Activated T-cell treated with anti-CD3 and anti-CD28 coated beads, Interleukin-2, amount 50 U/mL, for 72 hours (primary cell): ENCODE measurements at regions not wholly inside any gene's neighbourhood (a gene's known extent, or its start where the extent isn't known, plus 50 kb on each side); places are given as distances from the start of the nearest gene placed in this dataset.

Experiments used
- ATAC-seq, 2 donors: fragments of 150-1000 bp; cut with Tn5 transposase; replicated peaks in 1 of 2; 2 replicates each; pipeline ENCODE4 v1.10.0; 2021; ENCODE audit warnings: moderate library complexity in 2 of 2, mild to moderate bottlenecking in 1 of 2
- DNase-seq, 2 donors: peaks; one replicate each; pipeline ENCODE4 v3.0.0; 2021 to 2022; ENCODE audit warnings: mixed read lengths in 1 of 2
- H3K27ac Mint-ChIP-seq: one replicate; pipeline ENCODE4 v1.8.0; 2022; ENCODE audit warnings: mild to moderate bottlenecking, moderate library complexity, mixed read lengths
- H3K27me3 Mint-ChIP-seq: one replicate; pipeline ENCODE4 v1.8.0; 2022; ENCODE audit warnings: low read depth, mixed read lengths
- H3K36me3 Mint-ChIP-seq, 2 donors: one replicate each; pipeline ENCODE4 v1.8.0; 2022; ENCODE audit warnings: mixed read lengths in 2 of 2, mild to moderate bottlenecking in 1 of 2; ENCODE audit not compliant: insufficient read depth in 2 of 2
- H3K4me1 Mint-ChIP-seq: one replicate; pipeline ENCODE4 v1.8.0; 2022; ENCODE audit warnings: low read depth, mixed read lengths
- H3K4me3 Mint-ChIP-seq, 2 donors: one replicate each; pipeline ENCODE4 v1.8.0; 2022; ENCODE audit warnings: mild to moderate bottlenecking in 2 of 2, mixed read lengths in 2 of 2, moderate library complexity in 2 of 2
- H3K9me3 Mint-ChIP-seq, 2 donors: one replicate each; pipeline ENCODE4 v1.8.0; 2022; ENCODE audit warnings: mixed read lengths in 2 of 2

DNA sequence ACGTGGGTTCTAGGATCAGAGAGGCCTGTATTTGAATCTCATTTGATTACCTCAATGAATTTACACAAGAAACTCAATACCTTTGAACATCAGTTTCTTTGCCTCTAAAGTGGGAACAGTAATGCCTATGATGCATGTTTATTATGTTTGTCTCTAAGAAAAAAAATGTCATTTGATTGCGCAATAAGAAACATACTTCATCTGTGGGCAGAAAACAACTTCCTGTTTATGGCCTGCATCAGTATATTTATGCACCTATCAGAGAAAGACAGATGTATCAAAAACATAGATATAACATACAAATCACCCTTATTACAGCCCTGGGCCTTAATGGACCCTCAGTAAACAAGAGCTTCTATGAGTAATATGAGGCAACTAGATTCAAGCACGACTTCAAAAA is 516.4 kb upstream of the ARID1B start:
- Mint-ChIP-seq H3K4me3 (no peak overlapping the region), H3K9me3 (peaks cover 0 to 2% of the 10 kb centered on the region in 2 donors), H3K36me3 (no peaks in the 10 kb centered on the region), H3K27me3 (no peaks in the 10 kb centered on the region), H3K4me1 (peaks cover 11% of the 10 kb centered on the region), H3K27ac (no peak overlapping the region)
- no peak for DNase-seq
- no peak for ATAC-seq

DNA sequence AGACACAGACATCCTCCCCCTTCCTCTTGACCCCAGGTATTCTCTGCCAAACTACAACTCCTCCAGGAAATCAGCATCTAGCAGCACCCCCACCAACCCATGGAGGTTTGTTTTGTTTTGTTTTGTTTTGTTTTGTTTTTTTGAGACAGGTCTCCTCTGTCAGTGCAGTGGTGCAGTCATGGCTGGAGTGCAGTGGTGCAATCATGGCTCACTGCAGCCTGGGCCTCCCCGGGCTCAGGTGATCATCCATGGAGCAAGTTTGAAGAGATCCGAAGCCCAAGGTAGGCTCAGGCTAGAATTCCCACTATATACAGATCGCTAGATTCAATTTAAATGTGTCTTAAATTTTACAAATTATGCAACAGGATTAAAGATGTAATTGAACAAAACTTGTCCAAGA is 518.2 kb upstream of the ARID1B start:
- ATAC-seq (no peak), DNase-seq (no peak)
- no peaks in the 10 kb centered on the region for H3K27me3 Mint-ChIP-seq
- no peak overlapping the region for H3K27ac Mint-ChIP-seq
- H3K4me1 Mint-ChIP-seq, result peaks cover 16% of the 10 kb centered on the region
- peaks cover 0 to 2% of the 10 kb centered on the region in 2 donors for H3K9me3 Mint-ChIP-seq
- no peak overlapping the region for H3K4me3 Mint-ChIP-seq
- H3K36me3 Mint-ChIP-seq, result no peaks in the 10 kb centered on the region

DNA sequence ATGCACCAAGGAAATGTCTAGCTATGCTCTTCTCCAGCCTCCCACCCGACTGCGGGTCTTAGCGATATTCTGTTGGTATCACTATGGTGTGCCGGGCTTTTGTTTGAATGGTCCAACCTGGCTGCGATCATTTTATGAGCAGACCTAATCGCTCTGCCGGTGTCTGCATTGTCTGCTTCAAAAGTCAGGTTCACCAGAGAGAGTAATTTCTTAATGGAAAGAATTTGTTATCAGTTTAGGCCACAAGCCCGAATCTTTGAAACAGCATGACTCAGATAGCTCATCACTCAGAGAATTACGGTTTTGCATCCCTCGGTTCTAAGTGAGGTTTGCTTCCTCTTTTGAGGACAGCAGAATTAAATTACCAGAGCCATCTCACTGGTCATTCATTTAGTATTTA is 521.0 kb upstream of the ARID1B start:
- peak overlapping the region in 1 of 2 donors; percentile 36 for H3K4me3 Mint-ChIP-seq
- H3K4me1 Mint-ChIP-seq, result peaks cover 25% of the 10 kb centered on the region
- H3K9me3 Mint-ChIP-seq, result peaks cover 2 to 3% of the 10 kb centered on the region in 2 donors
- peaks cover 2 to 4% of the 10 kb centered on the region in 2 donors for H3K36me3 Mint-ChIP-seq
- H3K27me3 Mint-ChIP-seq, result peaks cover 12% of the 10 kb centered on the region
- ATAC-seq (peak; percentile 88 to 90), DNase-seq (peak; percentile 3 to 22)
- H3K27ac Mint-ChIP-seq, result no peak overlapping the region

DNA sequence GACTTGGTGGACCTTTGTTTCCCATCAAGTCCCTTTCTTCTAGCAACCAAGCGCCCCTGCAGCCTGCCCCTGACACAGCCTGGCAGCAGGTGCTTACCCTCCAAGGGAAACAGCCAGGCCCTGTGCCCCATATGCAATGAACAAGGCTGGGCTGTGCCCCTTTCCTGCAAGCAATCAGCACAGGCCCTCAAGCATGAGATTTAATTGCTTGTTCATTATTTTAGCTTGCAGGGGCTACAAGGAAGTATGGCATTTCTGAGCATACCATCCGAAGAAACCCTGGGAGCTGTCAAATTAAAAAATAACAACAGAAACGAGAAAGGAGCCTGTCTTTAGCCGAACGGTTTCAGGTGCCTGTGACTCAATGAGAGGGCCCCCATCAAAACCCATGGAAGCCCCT is 522.9 kb upstream of the ARID1B start:
- ATAC-seq, result no peak

DNA sequence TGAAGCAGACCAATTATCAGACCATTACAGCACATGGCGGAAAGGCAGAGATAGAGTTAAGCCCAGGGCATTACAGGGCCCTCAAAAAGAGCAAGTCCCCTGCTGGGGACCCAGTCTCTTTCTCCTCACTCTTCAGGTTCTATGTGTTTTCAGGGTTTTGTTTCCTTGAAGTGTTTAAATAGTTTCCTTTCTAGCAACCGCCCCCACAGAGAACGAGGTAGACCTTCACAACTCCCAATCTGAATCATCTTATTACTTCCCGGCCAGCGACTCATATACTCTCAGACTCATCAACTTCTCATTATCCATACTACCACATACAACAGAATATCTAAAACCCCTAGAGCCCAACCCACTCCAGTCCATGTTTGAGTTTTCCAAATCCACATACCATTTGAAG is 526.6 kb upstream of the ARID1B start:
- Mint-ChIP-seq H3K9me3 (peaks cover 2 to 6% of the 10 kb centered on the region in 2 donors), H3K36me3 (peaks cover 4 to 7% of the 10 kb centered on the region in 2 donors), H3K4me1 (peaks cover 29% of the 10 kb centered on the region), H3K27me3 (peaks cover 12% of the 10 kb centered on the region), H3K4me3 (peak overlapping the region; percentile 2 to 4), H3K27ac (peak overlapping the region; percentile 96)
- DNase-seq, result peak; percentile 51 to 55
- ATAC-seq, result peak; percentile 95 to 98

More for the DNA sequence above, 522.9 kb upstream of the ARID1B start:
- H3K27ac Mint-ChIP-seq, result no peak overlapping the region
- H3K4me3 Mint-ChIP-seq, result no peak overlapping the region
- peaks cover 4 to 6% of the 10 kb centered on the region in 2 donors for H3K36me3 Mint-ChIP-seq
- peaks cover 2 to 3% of the 10 kb centered on the region in 2 donors for H3K9me3 Mint-ChIP-seq
- H3K4me1 Mint-ChIP-seq, result peaks cover 42% of the 10 kb centered on the region
- peaks cover 12% of the 10 kb centered on the region for H3K27me3 Mint-ChIP-seq
- no peak for DNase-seq

DNA sequence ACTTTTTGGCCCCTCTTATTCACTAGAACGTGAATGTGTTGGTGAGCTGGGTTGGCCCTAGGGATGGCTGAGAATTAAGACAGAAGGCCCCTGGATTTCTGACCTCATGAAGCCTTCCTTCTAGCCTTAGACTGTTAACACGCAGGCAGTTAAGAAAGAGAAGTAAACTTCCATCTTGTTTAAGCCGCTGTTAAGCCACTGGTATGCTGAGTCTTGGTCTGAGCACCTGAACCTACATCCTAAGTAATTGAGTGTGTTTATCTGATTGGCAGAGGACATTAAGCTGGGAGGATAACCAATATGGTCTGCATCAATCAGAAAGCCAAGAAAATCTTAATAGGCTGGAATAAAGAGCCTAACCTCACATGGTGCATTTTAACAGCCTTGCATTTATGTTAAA is 535.0 kb upstream of the ARID1B start:
- Mint-ChIP-seq H3K27ac (no peak overlapping the region), H3K9me3 (peaks cover 2 to 3% of the 10 kb centered on the region in 2 donors), H3K36me3 (peaks cover 0 to 1% of the 10 kb centered on the region in 2 donors), H3K27me3 (no peaks in the 10 kb centered on the region), H3K4me3 (no peak overlapping the region), H3K4me1 (no peaks in the 10 kb centered on the region)
- ATAC-seq (no peak), DNase-seq (no peak)

DNA sequence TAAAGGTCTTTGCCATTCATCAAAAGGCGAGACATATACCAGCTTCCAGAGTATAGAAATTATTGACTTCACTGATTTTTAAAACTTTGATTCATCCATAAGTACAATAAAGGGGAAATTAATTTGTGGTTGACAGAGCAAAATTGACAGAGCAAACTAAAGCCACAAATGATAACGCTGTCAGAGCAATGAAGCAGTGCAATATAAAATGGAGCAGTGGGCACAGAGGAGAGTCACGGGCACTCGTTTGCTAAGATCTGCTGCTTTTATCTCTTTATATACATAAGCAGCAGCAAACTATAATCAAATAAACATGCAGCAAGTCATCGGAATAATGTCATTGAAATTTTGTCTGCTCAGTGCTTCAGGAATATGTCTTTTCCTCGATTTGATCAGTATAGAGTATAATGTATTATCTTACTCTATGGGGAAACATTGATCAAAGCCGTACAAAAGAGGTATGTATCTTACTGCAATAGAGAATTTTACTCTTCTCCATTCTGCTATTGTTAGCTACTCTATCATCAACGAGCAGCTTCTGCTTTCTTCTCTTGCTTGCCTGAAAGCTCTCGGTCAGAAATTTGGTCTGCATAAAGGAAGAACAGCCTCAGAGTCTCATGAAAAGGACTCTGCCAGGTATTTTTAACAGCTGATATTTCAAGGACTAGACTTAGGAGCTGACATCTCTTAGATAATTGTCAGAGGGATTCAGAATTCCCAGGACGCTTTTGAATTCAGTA is 546.0 kb upstream of the ARID1B start:
- no peak for ATAC-seq
- Mint-ChIP-seq H3K4me1 (peaks cover 6% of the 10 kb centered on the region), H3K4me3 (no peak overlapping the region)

DNA sequence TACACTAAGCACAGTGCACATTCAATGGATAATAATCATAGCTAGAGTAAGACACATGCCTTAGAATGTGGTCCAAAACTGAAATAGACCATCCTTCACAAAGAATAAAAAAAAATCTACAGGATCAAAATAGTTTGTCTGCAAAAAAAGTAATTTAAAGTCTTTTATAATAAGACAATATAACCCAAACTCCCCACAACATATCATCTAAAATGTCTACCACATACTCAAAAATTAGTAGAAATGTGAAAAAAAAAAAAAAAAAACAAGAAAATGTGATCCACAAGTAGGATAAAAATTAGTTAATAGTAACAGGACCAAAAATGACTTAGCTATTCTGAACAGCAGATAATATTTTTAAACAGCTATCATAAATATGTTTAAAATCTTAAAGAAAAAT is 557.2 kb upstream of the ARID1B start:
- H3K36me3 Mint-ChIP-seq, result peaks cover 0 to 6% of the 10 kb centered on the region in 2 donors
- ATAC-seq (no peak), DNase-seq (no peak)
- H3K4me3 Mint-ChIP-seq, result no peak overlapping the region
- no peaks in the 10 kb centered on the region for H3K27me3 Mint-ChIP-seq
- H3K9me3 Mint-ChIP-seq, result peaks cover 0 to 12% of the 10 kb centered on the region in 2 donors
- H3K27ac Mint-ChIP-seq, result no peak overlapping the region
- no peaks in the 10 kb centered on the region for H3K4me1 Mint-ChIP-seq

More for the DNA sequence above, 546.0 kb upstream of the ARID1B start:
- Mint-ChIP-seq H3K36me3 (peaks cover 0 to 1% of the 10 kb centered on the region in 2 donors), H3K27ac (no peak overlapping the region), H3K9me3 (peaks cover 0 to 3% of the 10 kb centered on the region in 2 donors), H3K27me3 (no peaks in the 10 kb centered on the region)
- no peak for DNase-seq

DNA sequence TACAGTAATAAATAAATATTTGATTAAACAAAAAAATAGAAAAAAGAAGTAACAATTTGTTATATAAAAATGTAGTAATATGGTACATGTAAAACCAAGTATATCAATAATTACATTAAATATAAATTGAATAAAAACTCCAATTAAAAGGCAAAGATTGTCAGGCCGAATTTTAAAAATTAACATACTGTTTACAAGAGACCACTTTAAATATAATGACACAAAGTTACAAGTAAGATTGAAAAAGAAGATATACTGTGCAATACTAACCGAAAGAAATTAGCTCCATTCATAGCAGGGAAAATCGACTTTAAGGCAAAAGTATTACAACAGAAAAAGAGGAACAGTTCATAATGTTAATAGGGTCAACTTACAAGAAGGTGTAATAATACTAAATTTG is 571.5 kb upstream of the ARID1B start:
- H3K27ac Mint-ChIP-seq, result no peak overlapping the region

DNA sequence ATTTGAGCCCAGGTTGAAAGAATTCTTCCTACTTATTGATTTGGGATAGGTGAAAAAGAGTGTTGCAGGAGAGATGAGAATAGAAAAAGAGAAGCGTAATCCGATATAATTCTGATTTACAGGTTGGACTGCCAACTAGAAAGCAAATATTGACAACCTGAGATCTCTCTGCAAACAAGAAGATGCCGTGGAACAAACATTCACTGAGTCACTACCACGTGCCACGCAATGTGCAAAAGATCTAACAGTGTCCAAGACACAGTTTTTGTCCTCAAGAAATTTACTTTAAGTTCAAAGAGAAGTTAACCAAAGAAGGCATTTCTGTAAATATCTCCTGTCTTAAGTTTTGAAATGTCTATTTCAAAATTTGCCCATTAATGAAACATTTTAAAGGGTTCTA is 578.0 kb upstream of the ARID1B start:
- H3K27me3 Mint-ChIP-seq, result no peaks in the 10 kb centered on the region
- ATAC-seq (no peak), DNase-seq (no peak)
- H3K27ac Mint-ChIP-seq, result no peak overlapping the region
- H3K9me3 Mint-ChIP-seq, result peaks cover 2 to 6% of the 10 kb centered on the region in 2 donors
- H3K36me3 Mint-ChIP-seq, result peaks cover under 1 to 4% of the 10 kb centered on the region in 2 donors
- peaks cover 13% of the 10 kb centered on the region for H3K4me1 Mint-ChIP-seq
- no peak overlapping the region for H3K4me3 Mint-ChIP-seq

More for the DNA sequence above, 571.5 kb upstream of the ARID1B start:
- Mint-ChIP-seq H3K9me3 (peaks cover 6 to 13% of the 10 kb centered on the region in 2 donors), H3K36me3 (peaks cover 6% of the 10 kb centered on the region in 2 donors), H3K4me1 (no peaks in the 10 kb centered on the region), H3K27me3 (no peaks in the 10 kb centered on the region), H3K4me3 (no peak overlapping the region)
- ATAC-seq (no peak), DNase-seq (no peak)

DNA sequence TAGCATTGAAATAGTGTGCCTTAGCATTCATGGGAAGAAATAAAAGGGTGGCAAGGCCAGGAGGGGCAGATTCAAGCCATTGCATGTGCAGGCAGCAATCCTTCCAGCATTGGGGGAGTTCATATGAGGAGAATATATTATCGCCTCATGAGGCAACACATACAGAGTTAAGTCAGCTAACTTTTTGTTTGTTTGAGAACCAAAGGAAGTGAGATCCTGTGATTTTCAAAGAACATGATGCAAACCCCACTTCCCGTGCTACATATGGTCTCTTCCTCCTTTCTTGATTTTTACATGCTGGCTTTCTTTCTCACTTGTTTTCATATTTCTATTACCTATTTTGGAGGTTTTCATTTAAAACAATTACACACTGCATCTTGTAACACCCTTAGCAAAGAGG is 579.7 kb upstream of the ARID1B start:
- Mint-ChIP-seq H3K36me3 (peaks cover 0 to 6% of the 10 kb centered on the region in 2 donors), H3K4me3 (peak overlapping the region; percentile 21 to 63)
- DNase-seq, result no peak

DNA sequence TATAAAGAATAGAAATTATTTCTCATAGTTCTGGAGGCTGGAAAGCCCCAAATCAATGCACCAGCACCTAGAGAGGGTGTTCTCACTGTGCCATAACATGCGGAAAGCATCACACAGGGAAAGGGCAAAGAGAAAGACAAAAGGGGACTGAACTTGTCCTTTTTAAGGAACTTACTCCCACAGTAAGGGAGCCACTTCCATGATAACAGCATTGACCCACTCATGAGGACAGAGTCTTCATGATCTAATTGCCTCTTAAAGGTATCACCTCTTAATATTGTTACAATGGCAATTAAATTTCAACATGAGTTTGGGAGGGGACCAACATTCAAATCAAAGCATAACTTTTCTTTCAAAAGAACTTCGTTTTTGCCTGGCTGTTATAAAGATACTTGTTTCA is 582.2 kb upstream of the ARID1B start:
- Mint-ChIP-seq H3K27ac (no peak overlapping the region), H3K9me3 (peaks cover 2 to 7% of the 10 kb centered on the region in 2 donors)
- no peak for ATAC-seq

More for the DNA sequence above, 579.7 kb upstream of the ARID1B start:
- peaks cover 2 to 8% of the 10 kb centered on the region in 2 donors for H3K9me3 Mint-ChIP-seq
- ATAC-seq, result peak in 1 of 2 donors; percentile 61
- H3K27ac Mint-ChIP-seq, result no peak overlapping the region
- peaks cover 13% of the 10 kb centered on the region for H3K4me1 Mint-ChIP-seq
- no peaks in the 10 kb centered on the region for H3K27me3 Mint-ChIP-seq

DNA sequence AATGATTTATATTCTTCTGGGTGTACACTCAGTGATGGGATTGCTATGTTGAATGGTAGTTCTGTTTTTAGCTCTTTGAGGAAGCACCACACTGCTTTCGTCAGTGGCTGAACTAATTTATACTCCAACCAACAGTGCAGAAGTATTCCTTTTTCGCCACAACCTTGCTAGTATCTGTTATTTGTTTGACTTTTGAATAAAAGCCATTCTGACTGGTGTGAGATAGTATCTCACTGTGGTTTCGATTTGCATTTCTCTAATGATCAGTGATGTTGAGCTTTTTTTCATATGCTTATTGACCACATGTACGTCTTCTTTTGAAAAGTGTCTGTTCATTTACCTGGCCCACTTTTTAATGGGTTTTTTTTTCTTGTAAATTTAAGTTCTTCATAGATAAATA is 583.8 kb upstream of the ARID1B start:
- H3K4me1 Mint-ChIP-seq, result peaks cover 26% of the 10 kb centered on the region
- ATAC-seq (no peak), DNase-seq (no peak)
- H3K36me3 Mint-ChIP-seq, result peaks cover 0 to 7% of the 10 kb centered on the region in 2 donors
- peaks cover 4 to 7% of the 10 kb centered on the region in 2 donors for H3K9me3 Mint-ChIP-seq
- no peak overlapping the region for H3K4me3 Mint-ChIP-seq
- peak overlapping the region; percentile 27 for H3K27ac Mint-ChIP-seq
- H3K27me3 Mint-ChIP-seq, result peaks cover 9% of the 10 kb centered on the region

More for the DNA sequence above, 582.2 kb upstream of the ARID1B start:
- Mint-ChIP-seq H3K4me3 (no peak overlapping the region), H3K4me1 (peaks cover 26% of the 10 kb centered on the region), H3K27me3 (peaks cover 4% of the 10 kb centered on the region), H3K36me3 (peaks cover 0 to 6% of the 10 kb centered on the region in 2 donors)
- DNase-seq, result no peak
